Spleen (tissue), 11 donors: ENCODE measurements at regions not wholly inside any gene's neighbourhood (a gene's known extent, or its start where the extent isn't known, plus 50 kb on each side); places are given as distances from the start of the nearest gene placed in this dataset.

Experiments used
- DNase-seq: peaks from one replicate; pipeline ENCODE4 v3.0.0-alpha.2; 2020
- H3K27ac ChIP-seq, 8 donors: fragments of 200-600 bp; sonication (generic) in 7 of 8; 1 replicate in 4 of 8; 2 replicates in 4 of 8; pipeline versions ENCODE4 v1.5.0 to v1.8.0; 2016 to 2021; ENCODE audit warnings: inconsistent platforms in 4 of 8, mild to moderate bottlenecking in 4 of 8, moderate library complexity in 1 of 8
- H3K27me3 ChIP-seq, 7 donors: fragments of 200-600 bp; sonication (generic) in 6 of 7; replicated peaks in 1 of 7; 1 replicate in 4 of 7; 2 replicates in 3 of 7; pipeline versions ENCODE4 v1.5.0 to v1.8.0; 2016 to 2021; ENCODE audit warnings: inconsistent platforms in 3 of 7, mild to moderate bottlenecking in 1 of 7
- H3K36me3 ChIP-seq, 6 donors: fragments of 200-600 bp; sonication (generic) in 5 of 6; 1 replicate in 4 of 6; 2 replicates in 2 of 6; pipeline versions ENCODE4 v1.5.0 to v1.8.0; 2016 to 2021; ENCODE audit warnings: inconsistent platforms in 2 of 6
- H3K4me1 ChIP-seq, 6 donors: fragments of 200-600 bp; sonication (generic) in 5 of 6; 1 replicate in 3 of 6; 2 replicates in 3 of 6; pipeline versions ENCODE4 v1.5.0 to v1.8.0; 2016 to 2021; ENCODE audit warnings: inconsistent platforms in 3 of 6
- H3K4me3 ChIP-seq, 8 donors: fragments of 200-600 bp; sonication (generic) in 7 of 8; 1 replicate in 4 of 8; 2 replicates in 4 of 8; pipeline versions ENCODE4 v1.5.0 to v1.8.0; 2016 to 2021; ENCODE audit warnings: inconsistent platforms in 4 of 8, mild to moderate bottlenecking in 4 of 8, moderate library complexity in 2 of 8
- H3K9me3 ChIP-seq, 8 donors: fragments of 200-600 bp; sonication (generic) in 7 of 8; 1 replicate in 4 of 8; 2 replicates in 4 of 8; pipeline versions ENCODE4 v1.5.0 to v1.8.0; 2016 to 2021; ENCODE audit warnings: inconsistent platforms in 4 of 8
- CTCF ChIP-seq, 11 experiments: fragments of 200-600 bp in 7 of 11; fragments of 450-650 bp in 4 of 11; sonication (generic) in 4 of 11; IDR thresholded peaks in 8 of 11; conservative IDR thresholded peaks in 3 of 11; 1 replicate in 7 of 11; 2 replicates in 4 of 11; pipeline versions ENCODE4 v1.4.0 to v1.8.0; 2016 to 2021; ENCODE audit warnings: antibody characterized with exemption in 11 of 11, inconsistent platforms in 4 of 11, mild to moderate bottlenecking in 1 of 11
- POLR2A ChIP-seq, 3 donors: fragments of 450-650 bp; IDR thresholded peaks; one replicate each; pipeline ENCODE4 v1.5.1; 2017; ENCODE audit warnings: antibody characterized with exemption in 3 of 3, mild to moderate bottlenecking in 1 of 3
- POLR2AphosphoS5 ChIP-seq, 3 donors: sonication (generic); formaldehyde crosslinking; IDR thresholded peaks; one replicate each; pipeline ENCODE4 v1.5.1; 2017; ENCODE audit warnings: antibody characterized with exemption in 3 of 3
- WGBS, 5 donors: extraction: QIAGEN DNeasy Blood & Tissue Kit in 3 of 5; methylation state at CpG; one replicate each; pipeline versions ENCODE4 v1.1.5 to v1.1.7; 2013 to 2018; 5-methylcytosine and 5-hydroxymethylcytosine counted together
- intact Hi-C: fragments of 100-400 bp; cut with DNase I; formaldehyde crosslinking; loops from one replicate; pipeline ENCODE4 v1.15.0; 2023; ENCODE audit warnings: low total_unique reads
- donor health status: healthy with polysubstance abuse.
- donor health status: DM: no; HTN: no; CAD: no; lungs with moderate emphysema.
- donor health status: DM: no; HTN: no; CAD: no.
- donor health status: Bipolar disorder and iron deficiency.
- donor health status: healthy.
- donor health status: DM: no; HTN: no; CAD: no.
- donor health status: DM: yes; HTN: yes; CAD: no.

GRCh38 chr11:115676206-115676605 is 172.0 kb upstream of the CADM1 start:
- WGBS, 5 donors: 78 to 92% (median 87%) methylated on average over 4 of the region's 4 CpGs
- no peaks in the 10 kb centered on the region for H3K36me3 ChIP-seq
- H3K27ac ChIP-seq: no peak overlapping the region
- no peaks in the 10 kb centered on the region for H3K27me3 ChIP-seq
- no peaks in the 10 kb centered on the region for H3K9me3 ChIP-seq
- H3K4me1 ChIP-seq: no peaks in the 10 kb centered on the region
- TF ChIP-seq POLR2A (IDR thresholded peaks at IDR 0.05) (no peak), POLR2AphosphoS5 (IDR thresholded peaks at IDR 0.05) (no peak)
- intact Hi-C loops: no loop called here
- H3K4me3 ChIP-seq: no peak overlapping the region
- no peak for DNase-seq

- Histone ChIP-seq H3K27me3 (no peaks in the 10 kb centered on the region), H3K36me3 (no peaks in the 10 kb centered on the region), H3K4me3 (no peak overlapping the region), H3K4me1 (no peaks in the 10 kb centered on the region), H3K9me3 (no peaks in the 10 kb centered on the region), H3K27ac (no peak overlapping the region)
- 85 to 97% (median 94%) methylated on average over 14 of the region's 14 CpGs for WGBS, 5 donors
- TF ChIP-seq CTCF (IDR thresholded peaks at IDR 0.05 in 8 of 11, conservative IDR thresholded peaks at IDR 0.05 in 3 of 11) (no peak), POLR2AphosphoS5 (IDR thresholded peaks at IDR 0.05) (no peak), POLR2A (IDR thresholded peaks at IDR 0.05) (no peak)
- no peak for DNase-seq
- intact Hi-C loops: no loop called here
Measured at GRCh38 chr11:115674937-115675544, 170.8 kb upstream of the CADM1 start.

GRCh38 chr11:115674176-115674936 is 170.1 kb upstream of the CADM1 start:
- Histone ChIP-seq H3K36me3 (no peaks in the 10 kb centered on the region), H3K4me3 (no peak overlapping the region), H3K27me3 (no peaks in the 10 kb centered on the region), H3K27ac (no peak overlapping the region), H3K9me3 (no peaks in the 10 kb centered on the region), H3K4me1 (no peaks in the 10 kb centered on the region)
- WGBS, 5 donors: 81 to 88% (median 85%) methylated on average over 16 of the region's 16 CpGs
- TF ChIP-seq CTCF (IDR thresholded peaks at IDR 0.05 in 8 of 11, conservative IDR thresholded peaks at IDR 0.05 in 3 of 11) (no peak), POLR2A (IDR thresholded peaks at IDR 0.05) (no peak), POLR2AphosphoS5 (IDR thresholded peaks at IDR 0.05) (no peak)
- no peak for DNase-seq
- intact Hi-C loops: no loop called here

- no peak for DNase-seq
- WGBS, 5 donors: 90 to 95% (median 94%) methylated on average over 3 of the region's 3 CpGs
- no peaks in the 10 kb centered on the region for H3K4me1 ChIP-seq
- TF ChIP-seq CTCF (IDR thresholded peaks at IDR 0.05 in 8 of 11, conservative IDR thresholded peaks at IDR 0.05 in 3 of 11): no peak
- TF ChIP-seq POLR2A (IDR thresholded peaks at IDR 0.05): no peak
- no peak for TF ChIP-seq POLR2AphosphoS5 (IDR thresholded peaks at IDR 0.05)
- H3K36me3 ChIP-seq: no peaks in the 10 kb centered on the region
- no peak overlapping the region for H3K27ac ChIP-seq
- no peak overlapping the region for H3K4me3 ChIP-seq
- no peaks in the 10 kb centered on the region for H3K27me3 ChIP-seq
- H3K9me3 ChIP-seq: no peaks in the 10 kb centered on the region
- intact Hi-C loops: no loop called here
Measured at GRCh38 chr11:115673720-115674119, 169.5 kb upstream of the CADM1 start.
